ENCODE measurements at regions not wholly inside any gene's neighbourhood (a gene's known extent, or its start where the extent isn't known, plus 50 kb on each side); places are given as distances from the start of the nearest gene placed in this dataset.

DNA sequence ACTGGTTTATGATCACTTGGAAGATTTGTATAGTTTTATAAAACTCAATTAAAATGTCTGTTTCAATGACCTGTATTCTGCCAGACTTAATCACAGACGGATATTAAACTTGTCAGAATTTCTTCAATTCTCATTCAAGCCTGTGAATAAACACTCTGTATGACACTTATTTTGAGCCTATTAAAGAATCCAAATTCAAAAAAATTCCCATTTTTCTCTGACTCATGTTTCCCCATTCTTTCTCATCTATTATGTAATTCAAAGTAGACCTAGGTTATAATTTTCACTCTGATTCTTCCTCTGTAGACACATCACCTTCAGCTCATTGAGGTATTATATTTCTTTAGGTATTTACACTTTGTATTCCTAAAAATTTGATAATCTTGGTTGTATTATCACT, 166.1 kb downstream of the TMA16 start:
- 89% methylated on average over 1 of the region's 1 CpG for WGBS
- H3K4me3 ChIP-seq (ENCODE audit: low read depth in 1 of 3, low read length in 3 of 3) = no peak overlapping the region
- H3K9ac ChIP-seq (ENCODE audit: low read depth in 1 of 2, low read length in 2 of 2) = no peak overlapping the region
- DNase-seq (ENCODE audit: low spot score) = no peak
- no peak overlapping the region for H3K27ac ChIP-seq (ENCODE audit: low read depth in 1 of 2, low read length in 2 of 2)
- H3K36me3 ChIP-seq (ENCODE audit: control insufficient read depth in 4 of 4, insufficient read depth in 3 of 4, low read depth in 1 of 4, low read length in 3 of 4) = no peaks in the 10 kb centered on the region
- no peaks in the 10 kb centered on the region for H3K27me3 ChIP-seq (ENCODE audit: control insufficient read depth in 4 of 4, insufficient read depth in 4 of 4, low read length in 3 of 4)
- H3K9me3 ChIP-seq (ENCODE audit: control insufficient read depth in 4 of 4, low read length in 3 of 4) = no peaks in the 10 kb centered on the region
- no peaks in the 10 kb centered on the region for H3K4me1 ChIP-seq (ENCODE audit: control insufficient read depth in 4 of 4, insufficient read depth in 4 of 4, low read length in 3 of 4)
- TF ChIP-seq, protein P1, sequence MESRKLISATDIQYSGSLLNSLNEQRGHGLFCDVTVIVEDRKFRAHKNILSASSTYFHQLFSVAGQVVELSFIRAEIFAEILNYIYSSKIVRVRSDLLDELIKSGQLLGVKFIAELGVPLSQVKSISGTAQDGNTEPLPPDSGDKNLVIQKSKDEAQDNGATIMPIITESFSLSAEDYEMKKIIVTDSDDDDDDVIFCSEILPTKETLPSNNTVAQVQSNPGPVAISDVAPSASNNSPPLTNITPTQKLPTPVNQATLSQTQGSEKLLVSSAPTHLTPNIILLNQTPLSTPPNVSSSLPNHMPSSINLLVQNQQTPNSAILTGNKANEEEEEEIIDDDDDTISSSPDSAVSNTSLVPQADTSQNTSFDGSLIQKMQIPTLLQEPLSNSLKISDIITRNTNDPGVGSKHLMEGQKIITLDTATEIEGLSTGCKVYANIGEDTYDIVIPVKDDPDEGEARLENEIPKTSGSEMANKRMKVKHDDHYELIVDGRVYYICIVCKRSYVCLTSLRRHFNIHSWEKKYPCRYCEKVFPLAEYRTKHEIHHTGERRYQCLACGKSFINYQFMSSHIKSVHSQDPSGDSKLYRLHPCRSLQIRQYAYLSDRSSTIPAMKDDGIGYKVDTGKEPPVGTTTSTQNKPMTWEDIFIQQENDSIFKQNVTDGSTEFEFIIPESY (IDR thresholded peaks at IDR 0.05) = no peak
- TF ChIP-seq FOXA1 (IDR thresholded peaks at IDR 0.05) (no peak), RXRA (IDR thresholded peaks at IDR 0.05) (no peak), YY1 (IDR thresholded peaks at IDR 0.05) (no peak)
- TF ChIP-seq, protein P2, sequence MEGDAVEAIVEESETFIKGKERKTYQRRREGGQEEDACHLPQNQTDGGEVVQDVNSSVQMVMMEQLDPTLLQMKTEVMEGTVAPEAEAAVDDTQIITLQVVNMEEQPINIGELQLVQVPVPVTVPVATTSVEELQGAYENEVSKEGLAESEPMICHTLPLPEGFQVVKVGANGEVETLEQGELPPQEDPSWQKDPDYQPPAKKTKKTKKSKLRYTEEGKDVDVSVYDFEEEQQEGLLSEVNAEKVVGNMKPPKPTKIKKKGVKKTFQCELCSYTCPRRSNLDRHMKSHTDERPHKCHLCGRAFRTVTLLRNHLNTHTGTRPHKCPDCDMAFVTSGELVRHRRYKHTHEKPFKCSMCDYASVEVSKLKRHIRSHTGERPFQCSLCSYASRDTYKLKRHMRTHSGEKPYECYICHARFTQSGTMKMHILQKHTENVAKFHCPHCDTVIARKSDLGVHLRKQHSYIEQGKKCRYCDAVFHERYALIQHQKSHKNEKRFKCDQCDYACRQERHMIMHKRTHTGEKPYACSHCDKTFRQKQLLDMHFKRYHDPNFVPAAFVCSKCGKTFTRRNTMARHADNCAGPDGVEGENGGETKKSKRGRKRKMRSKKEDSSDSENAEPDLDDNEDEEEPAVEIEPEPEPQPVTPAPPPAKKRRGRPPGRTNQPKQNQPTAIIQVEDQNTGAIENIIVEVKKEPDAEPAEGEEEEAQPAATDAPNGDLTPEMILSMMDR (IDR thresholded peaks at IDR 0.05; ENCODE audit: low read depth, low read length, missing input control) = no peak

DNA sequence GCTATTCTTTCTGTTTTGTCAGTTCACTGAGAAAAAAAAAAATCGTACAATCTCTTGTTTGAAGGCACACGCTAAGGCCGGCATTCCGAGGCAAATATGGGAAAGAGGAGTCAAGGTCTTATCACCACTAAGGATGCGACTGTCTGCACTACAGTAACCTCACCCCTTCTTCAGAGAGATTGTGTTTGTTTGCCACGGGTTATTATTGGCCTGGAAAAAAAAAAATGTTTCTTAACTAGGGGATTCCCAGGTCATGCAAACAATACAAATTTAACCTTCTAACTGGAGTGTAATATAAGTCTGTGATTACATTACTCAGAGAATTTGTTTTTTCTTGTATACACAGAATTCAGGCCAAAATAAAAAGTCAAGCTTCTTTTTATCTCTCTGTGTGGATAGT, 168.3 kb downstream of the TMA16 start:
- Histone ChIP-seq H3K4me3 (ENCODE audit: low read depth in 1 of 3, low read length in 3 of 3) (no peak overlapping the region), H3K27me3 (ENCODE audit: control insufficient read depth in 4 of 4, insufficient read depth in 4 of 4, low read length in 3 of 4) (no peaks in the 10 kb centered on the region)
- no peak for DNase-seq (ENCODE audit: low spot score)

DNA sequence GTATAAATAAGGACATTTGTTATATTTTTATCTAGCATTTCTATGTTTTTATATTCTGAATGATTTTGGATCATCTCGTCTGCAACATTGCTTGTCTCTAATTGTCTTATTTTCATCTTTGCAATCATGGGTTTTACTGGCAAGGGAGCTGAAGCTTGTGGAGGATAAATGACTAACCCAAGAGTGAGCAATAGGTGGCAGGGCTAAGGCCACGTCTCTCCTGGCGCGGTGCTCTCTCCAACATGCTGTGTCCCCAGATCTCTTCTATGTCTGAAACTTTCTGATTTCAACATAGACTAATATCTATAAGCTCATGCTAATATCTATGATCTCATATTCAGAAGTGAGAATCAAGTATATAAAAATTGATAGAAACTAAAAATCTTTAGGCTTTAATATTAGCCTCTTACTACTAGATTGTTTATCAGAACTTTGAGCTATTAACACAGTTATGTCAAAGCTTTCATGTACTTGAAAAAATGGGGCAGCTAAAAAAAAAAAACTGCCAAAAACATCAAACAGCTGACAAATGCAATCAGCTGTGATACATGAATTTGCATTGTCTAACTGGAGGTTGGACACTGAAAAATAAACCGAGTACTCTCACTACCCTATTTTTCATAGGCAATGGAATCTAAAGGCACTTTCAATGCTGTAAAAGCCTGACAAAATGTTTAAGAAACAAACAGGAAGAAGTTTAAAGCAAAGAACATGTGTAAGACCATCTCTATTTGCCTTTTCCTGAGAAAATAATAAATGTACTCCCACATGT, 169.2 kb downstream of the TMA16 start:
- TF ChIP-seq FOXA2 (IDR thresholded peaks at IDR 0.05) = no peak
- TF ChIP-seq HNF4A (conservative IDR thresholded peaks at IDR 0.05) = no peak
- TF ChIP-seq, protein P3, sequence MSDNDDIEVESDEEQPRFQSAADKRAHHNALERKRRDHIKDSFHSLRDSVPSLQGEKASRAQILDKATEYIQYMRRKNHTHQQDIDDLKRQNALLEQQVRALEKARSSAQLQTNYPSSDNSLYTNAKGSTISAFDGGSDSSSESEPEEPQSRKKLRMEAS (IDR thresholded peaks at IDR 0.05) = no peak
- no peak for TF ChIP-seq YY1 (IDR thresholded peaks at IDR 0.05)
- TF ChIP-seq, protein P1 (IDR thresholded peaks at IDR 0.05) = no peak
- TF ChIP-seq, protein P4, sequence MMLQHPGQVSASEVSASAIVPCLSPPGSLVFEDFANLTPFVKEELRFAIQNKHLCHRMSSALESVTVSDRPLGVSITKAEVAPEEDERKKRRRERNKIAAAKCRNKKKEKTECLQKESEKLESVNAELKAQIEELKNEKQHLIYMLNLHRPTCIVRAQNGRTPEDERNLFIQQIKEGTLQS (IDR thresholded peaks at IDR 0.05) = no peak
- no peak for TF ChIP-seq FOXA1 (IDR thresholded peaks at IDR 0.05)
- TF ChIP-seq NR2F2 (IDR thresholded peaks at IDR 0.05) = no peak
- TF ChIP-seq HNF4G (IDR thresholded peaks at IDR 0.05) = no peak
- Histone ChIP-seq H3K4me3 (ENCODE audit: low read depth in 1 of 3, low read length in 3 of 3) (no peak overlapping the region), H3K36me3 (ENCODE audit: control insufficient read depth in 4 of 4, insufficient read depth in 3 of 4, low read depth in 1 of 4, low read length in 3 of 4) (no peaks in the 10 kb centered on the region), H3K27ac (ENCODE audit: low read depth in 1 of 2, low read length in 2 of 2) (no peak overlapping the region), H3K9me3 (ENCODE audit: control insufficient read depth in 4 of 4, low read length in 3 of 4) (no peaks in the 10 kb centered on the region), H3K9ac (ENCODE audit: low read depth in 1 of 2, low read length in 2 of 2) (no peak overlapping the region), H3K27me3 (ENCODE audit: control insufficient read depth in 4 of 4, insufficient read depth in 4 of 4, low read length in 3 of 4) (no peaks in the 10 kb centered on the region), H3K4me1 (ENCODE audit: control insufficient read depth in 4 of 4, insufficient read depth in 4 of 4, low read length in 3 of 4) (no peaks in the 10 kb centered on the region)
- 75% methylated on average over 5 of the region's 5 CpGs for WGBS
- no peak for DNase-seq (ENCODE audit: low spot score)

More for the DNA sequence above, 168.3 kb downstream of the TMA16 start:
- no peak for TF ChIP-seq HNF4A (conservative IDR thresholded peaks at IDR 0.05)
- no peak for TF ChIP-seq TAF1 (conservative IDR thresholded peaks at IDR 0.05)
- TF ChIP-seq EGR1 (IDR thresholded peaks at IDR 0.05; ENCODE audit: low read depth in 2 of 2) = no peak
- TF ChIP-seq HNF4G (IDR thresholded peaks at IDR 0.05) = no peak
- no peak for TF ChIP-seq YY1 (IDR thresholded peaks at IDR 0.05)
- no peak overlapping the region for H3K27ac ChIP-seq (ENCODE audit: low read depth in 1 of 2, low read length in 2 of 2)
- H3K4me1 ChIP-seq (ENCODE audit: control insufficient read depth in 4 of 4, insufficient read depth in 4 of 4, low read length in 3 of 4) = no peaks in the 10 kb centered on the region
- H3K9me3 ChIP-seq (ENCODE audit: control insufficient read depth in 4 of 4, low read length in 3 of 4) = no peaks in the 10 kb centered on the region
- 30% methylated on average over 6 of the region's 6 CpGs for WGBS
- no peaks in the 10 kb centered on the region for H3K36me3 ChIP-seq (ENCODE audit: control insufficient read depth in 4 of 4, insufficient read depth in 3 of 4, low read depth in 1 of 4, low read length in 3 of 4)
- H3K9ac ChIP-seq (ENCODE audit: low read depth in 1 of 2, low read length in 2 of 2) = no peak overlapping the region

All from liver (tissue), 8 donors.